ENCODE measurements at regions not wholly inside any gene's neighbourhood (a gene's known extent, or its start where the extent isn't known, plus 50 kb on each side); places are given as distances from the start of the nearest gene placed in this dataset.

DNA sequence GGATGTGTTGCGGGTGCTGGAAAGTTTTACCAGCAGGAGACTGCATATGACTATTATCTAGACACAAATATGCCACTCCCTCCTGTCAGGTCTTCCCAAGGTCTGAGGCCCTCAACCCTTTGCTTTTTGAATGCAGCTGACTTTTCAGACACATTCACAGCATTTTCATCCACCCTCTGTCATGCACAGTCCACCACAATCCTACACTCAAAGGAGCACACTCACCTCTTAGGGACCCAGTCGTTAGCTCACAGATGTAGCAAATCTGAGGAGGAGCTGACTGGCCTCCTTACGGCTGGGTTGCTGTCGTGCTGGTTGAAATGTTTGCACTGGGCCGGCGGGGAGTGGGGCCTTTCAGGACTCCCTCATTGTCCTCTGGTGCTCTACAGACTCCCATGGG is 479.4 kb downstream of the IRS2 start:
- Histone ChIP-seq H3K36me3 (no peaks in the 10 kb centered on the region), H3K4me1 (no peaks in the 10 kb centered on the region), H3K9me3 (no peaks in the 10 kb centered on the region), H3K27ac (no peak overlapping the region), H3K4me3 (no peak overlapping the region), H3K27me3 (no peaks in the 10 kb centered on the region)
- in situ Hi-C loops (cut with MboI; ENCODE audit: low sequenced_read_pairs in 4 of 4) = no loop called here
- no peak for ATAC-seq
- TF ChIP-seq POLR2A (IDR thresholded peaks at IDR 0.05) = no peak
- TF ChIP-seq, protein P1, sequence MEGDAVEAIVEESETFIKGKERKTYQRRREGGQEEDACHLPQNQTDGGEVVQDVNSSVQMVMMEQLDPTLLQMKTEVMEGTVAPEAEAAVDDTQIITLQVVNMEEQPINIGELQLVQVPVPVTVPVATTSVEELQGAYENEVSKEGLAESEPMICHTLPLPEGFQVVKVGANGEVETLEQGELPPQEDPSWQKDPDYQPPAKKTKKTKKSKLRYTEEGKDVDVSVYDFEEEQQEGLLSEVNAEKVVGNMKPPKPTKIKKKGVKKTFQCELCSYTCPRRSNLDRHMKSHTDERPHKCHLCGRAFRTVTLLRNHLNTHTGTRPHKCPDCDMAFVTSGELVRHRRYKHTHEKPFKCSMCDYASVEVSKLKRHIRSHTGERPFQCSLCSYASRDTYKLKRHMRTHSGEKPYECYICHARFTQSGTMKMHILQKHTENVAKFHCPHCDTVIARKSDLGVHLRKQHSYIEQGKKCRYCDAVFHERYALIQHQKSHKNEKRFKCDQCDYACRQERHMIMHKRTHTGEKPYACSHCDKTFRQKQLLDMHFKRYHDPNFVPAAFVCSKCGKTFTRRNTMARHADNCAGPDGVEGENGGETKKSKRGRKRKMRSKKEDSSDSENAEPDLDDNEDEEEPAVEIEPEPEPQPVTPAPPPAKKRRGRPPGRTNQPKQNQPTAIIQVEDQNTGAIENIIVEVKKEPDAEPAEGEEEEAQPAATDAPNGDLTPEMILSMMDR (IDR thresholded peaks at IDR 0.05 in 4 of 5, conservative IDR thresholded peaks at IDR 0.05 in 1 of 5) = no peak
- no peak for DNase-seq
- intact Hi-C loops (cut with DNase I; ENCODE audit: low total_unique reads) = no loop called here

DNA sequence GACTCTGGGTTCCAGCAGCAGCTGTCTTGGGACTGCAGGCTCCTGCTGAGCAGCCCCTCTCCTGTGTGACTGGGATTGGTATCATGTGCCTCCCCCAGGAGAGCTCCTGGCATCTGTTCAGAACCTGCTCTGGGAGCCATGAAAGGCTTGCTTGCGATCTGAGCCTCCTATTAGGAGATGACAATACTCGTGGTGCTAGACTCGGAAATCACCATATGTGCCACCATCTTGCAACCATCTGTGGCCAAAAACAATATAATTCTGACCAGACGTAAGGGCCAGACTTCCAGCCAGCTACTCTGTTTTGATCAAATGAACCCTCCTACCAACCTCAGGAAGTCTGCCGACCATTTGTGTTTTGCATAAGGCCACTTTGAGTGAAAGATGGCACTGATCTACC is 484.7 kb downstream of the IRS2 start:
- no peaks in the 10 kb centered on the region for H3K9me3 ChIP-seq
- no peak for ATAC-seq
- no peaks in the 10 kb centered on the region for H3K27me3 ChIP-seq
- no peak for DNase-seq
- H3K36me3 ChIP-seq = no peaks in the 10 kb centered on the region
- in situ Hi-C loops (cut with MboI; ENCODE audit: low sequenced_read_pairs in 4 of 4) = no loop called here
- TF ChIP-seq POLR2A (IDR thresholded peaks at IDR 0.05) = no peak
- TF ChIP-seq, protein P1 (IDR thresholded peaks at IDR 0.05 in 4 of 5, conservative IDR thresholded peaks at IDR 0.05 in 1 of 5) = no peak
- no peak overlapping the region for H3K4me3 ChIP-seq
- H3K27ac ChIP-seq = no peak overlapping the region
- H3K4me1 ChIP-seq = no peaks in the 10 kb centered on the region
- intact Hi-C loops (cut with DNase I; ENCODE audit: low total_unique reads) = no loop called here

DNA sequence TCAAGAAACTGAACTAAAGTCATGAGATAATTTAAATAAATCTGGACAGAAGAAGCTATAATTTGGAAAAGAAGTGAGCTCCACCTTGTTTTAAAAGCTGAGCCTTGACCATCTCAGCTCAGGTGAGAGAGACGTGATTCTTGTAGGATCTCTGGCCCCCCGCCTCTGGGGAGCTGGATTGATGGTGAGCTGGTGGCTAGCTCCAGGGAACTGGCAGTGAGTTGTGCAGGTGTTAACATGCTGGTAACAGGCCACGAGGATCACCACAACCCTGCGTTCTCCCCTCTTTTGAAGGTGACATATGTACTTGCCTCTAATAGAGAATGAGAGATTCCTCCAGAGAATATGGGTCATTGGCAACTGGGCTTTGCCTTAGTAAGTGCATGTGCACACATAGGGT is 485.1 kb downstream of the IRS2 start:
- in situ Hi-C loops (cut with MboI; ENCODE audit: low sequenced_read_pairs in 4 of 4) = no loop called here

DNA sequence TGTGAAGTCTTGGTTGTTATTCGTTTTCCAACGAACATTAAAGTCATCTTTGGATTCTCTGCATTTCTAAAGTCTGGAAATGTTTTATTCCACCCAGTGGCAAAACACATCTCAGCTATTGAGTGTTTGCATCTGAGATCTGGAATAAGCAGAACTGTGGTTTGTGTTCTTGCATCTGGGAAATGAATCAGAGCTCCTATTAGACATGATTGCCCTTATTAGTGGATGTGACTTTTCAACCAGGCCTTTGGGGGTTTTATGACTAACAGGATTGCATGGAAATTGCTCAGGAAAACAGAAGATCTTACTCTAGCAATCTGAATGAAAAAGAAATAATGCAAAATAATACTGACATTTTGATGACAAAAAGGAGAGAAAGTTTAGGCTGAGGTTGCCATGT is 488.8 kb downstream of the IRS2 start:
- H3K27me3 ChIP-seq = no peaks in the 10 kb centered on the region
- intact Hi-C loops (cut with DNase I; ENCODE audit: low total_unique reads) (no loop called here), in situ Hi-C loops (cut with MboI; ENCODE audit: low sequenced_read_pairs in 4 of 4) (no loop called here)
- no peak for DNase-seq
- TF ChIP-seq, protein P1 (IDR thresholded peaks at IDR 0.05 in 4 of 5, conservative IDR thresholded peaks at IDR 0.05 in 1 of 5) = no peak
- TF ChIP-seq POLR2A (IDR thresholded peaks at IDR 0.05) = no peak
- no peaks in the 10 kb centered on the region for H3K9me3 ChIP-seq
- no peaks in the 10 kb centered on the region for H3K4me1 ChIP-seq
- H3K4me3 ChIP-seq = no peak overlapping the region
- no peaks in the 10 kb centered on the region for H3K36me3 ChIP-seq
- H3K27ac ChIP-seq = no peak overlapping the region
- ATAC-seq = no peak

More for the DNA sequence above, 485.1 kb downstream of the IRS2 start:
- intact Hi-C loops (cut with DNase I; ENCODE audit: low total_unique reads) = no loop called here
- no peaks in the 10 kb centered on the region for H3K4me1 ChIP-seq
- no peak overlapping the region for H3K4me3 ChIP-seq
- DNase-seq = no peak
- H3K36me3 ChIP-seq = no peaks in the 10 kb centered on the region
- no peak overlapping the region for H3K27ac ChIP-seq
- TF ChIP-seq, protein P1 (IDR thresholded peaks at IDR 0.05 in 4 of 5, conservative IDR thresholded peaks at IDR 0.05 in 1 of 5) = no peak
- TF ChIP-seq POLR2A (IDR thresholded peaks at IDR 0.05) = no peak
- no peaks in the 10 kb centered on the region for H3K9me3 ChIP-seq
- no peak for ATAC-seq
- H3K27me3 ChIP-seq = no peaks in the 10 kb centered on the region

DNA sequence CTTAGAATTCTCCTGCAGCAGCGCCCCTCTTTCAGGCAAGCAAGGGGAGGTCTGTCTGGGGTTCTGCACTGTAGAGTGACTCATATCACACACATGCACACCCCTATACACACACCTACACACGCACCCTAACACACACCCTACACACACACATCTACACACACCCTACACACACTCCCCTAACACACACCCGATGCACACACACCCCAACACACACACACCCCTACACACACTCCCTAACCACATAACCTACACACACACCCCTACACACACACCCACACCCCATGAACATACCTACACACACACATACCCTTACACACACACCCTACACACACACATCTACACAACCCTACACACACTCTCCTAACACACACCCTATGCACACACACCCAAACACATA is 493.2 kb downstream of the IRS2 start:
- H3K9me3 ChIP-seq = no peaks in the 10 kb centered on the region
- no peak overlapping the region for H3K27ac ChIP-seq
- in situ Hi-C loops (cut with MboI; ENCODE audit: low sequenced_read_pairs in 4 of 4) (no loop called here), intact Hi-C loops (cut with DNase I; ENCODE audit: low total_unique reads) (no loop called here)
- H3K4me3 ChIP-seq = no peak overlapping the region
- TF ChIP-seq POLR2A (IDR thresholded peaks at IDR 0.05) = no peak
- TF ChIP-seq, protein P1 (IDR thresholded peaks at IDR 0.05 in 4 of 5, conservative IDR thresholded peaks at IDR 0.05 in 1 of 5) = no peak
- H3K4me1 ChIP-seq = no peaks in the 10 kb centered on the region
- no peaks in the 10 kb centered on the region for H3K36me3 ChIP-seq
- ATAC-seq = no peak
- no peak for DNase-seq
- H3K27me3 ChIP-seq = no peaks in the 10 kb centered on the region

All from gastrocnemius medialis (tissue), 4 donors.